DMS 273 treated with DMSO at 0.1 percent for 48 hours (cell line): ENCODE measurements at regions not wholly inside any gene's neighbourhood (a gene's known extent, or its start where the extent isn't known, plus 50 kb on each side); places are given as distances from the start of the nearest gene placed in this dataset.
A peak's percentile ranks its signal among the peaks of the same experiment; 100 is the strongest.

ENCODE experiments used
- DNase-seq: peaks from one replicate; lab custom pipeline; 2025; lab: John Stamatoyannopoulos, UW

DNA sequence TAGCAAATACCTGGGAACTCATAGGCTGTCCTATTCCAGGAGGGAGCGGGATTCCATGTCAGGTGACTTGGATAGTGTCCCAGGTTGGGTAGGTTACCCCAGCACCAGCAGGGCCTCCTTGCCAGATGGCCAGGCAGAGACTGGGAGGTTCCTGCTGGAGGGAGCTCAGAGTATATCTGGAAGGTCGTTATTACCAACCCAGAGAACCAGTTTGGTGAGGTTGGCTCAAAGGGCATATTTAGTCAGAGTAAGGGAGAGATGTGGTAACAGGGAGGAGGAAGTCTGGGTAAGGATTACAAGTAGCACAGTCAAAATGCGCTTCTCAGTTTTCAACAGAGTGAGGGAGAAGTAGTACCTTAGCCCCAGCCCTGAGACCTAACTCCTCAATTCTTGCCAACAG, 53.3 kb upstream of the LNX1 start:
- peak; percentile 63 for DNase-seq
